Adipocyte (in vitro differentiated cells): ENCODE measurements at regions not wholly inside any gene's neighbourhood (a gene's known extent, or its start where the extent isn't known, plus 50 kb on each side); places are given as distances from the start of the nearest gene placed in this dataset.

Experiments
- DNase-seq: peaks from one replicate; pipeline ENCODE4 v3.0.0-alpha.2; 2015; ENCODE audit warnings: low read depth
- H3K27me3 ChIP-seq: replicated peaks from 2 replicates; pipeline ENCODE4 v1.7.0; 2013; ENCODE audit warnings: mild to moderate bottlenecking, low read length, moderate library complexity; ENCODE audit not compliant: control insufficient read depth, insufficient read depth
- H3K36me3 ChIP-seq: 2 replicates; pipeline ENCODE4 v1.7.0; 2013; ENCODE audit warnings: low read length, mild to moderate bottlenecking, moderate library complexity; ENCODE audit not compliant: control insufficient read depth, insufficient read depth, severe bottlenecking
- H3K4me1 ChIP-seq: 2 replicates; pipeline ENCODE4 v1.7.0; 2013; ENCODE audit warnings: mild to moderate bottlenecking, low read length, moderate library complexity; ENCODE audit not compliant: control insufficient read depth, insufficient read depth
- H3K4me3 ChIP-seq: 2 replicates; pipeline ENCODE4 v1.7.0; 2013; ENCODE audit warnings: mild to moderate bottlenecking, low read length, moderate library complexity
- H3K9ac ChIP-seq: 2 replicates; pipeline ENCODE4 v1.7.0; 2013; ENCODE audit warnings: mild to moderate bottlenecking, low read length, moderate library complexity
- H3K9me3 ChIP-seq: 2 replicates; pipeline ENCODE4 v1.7.0; 2013; ENCODE audit warnings: mild to moderate bottlenecking, low read length, moderate library complexity; ENCODE audit not compliant: control insufficient read depth

GRCh38 chr3:126279853-126280252 is 77.4 kb downstream of the KLF15 start:
- peaks cover 26% of the 10 kb centered on the region for H3K4me1 ChIP-seq
- DNase-seq = no peak
- H3K9me3 ChIP-seq = peaks cover 5% of the 10 kb centered on the region
- H3K4me3 ChIP-seq = no peak overlapping the region
- no peaks in the 10 kb centered on the region for H3K27me3 ChIP-seq
- no peaks in the 10 kb centered on the region for H3K36me3 ChIP-seq
- no peak overlapping the region for H3K9ac ChIP-seq

DNA sequence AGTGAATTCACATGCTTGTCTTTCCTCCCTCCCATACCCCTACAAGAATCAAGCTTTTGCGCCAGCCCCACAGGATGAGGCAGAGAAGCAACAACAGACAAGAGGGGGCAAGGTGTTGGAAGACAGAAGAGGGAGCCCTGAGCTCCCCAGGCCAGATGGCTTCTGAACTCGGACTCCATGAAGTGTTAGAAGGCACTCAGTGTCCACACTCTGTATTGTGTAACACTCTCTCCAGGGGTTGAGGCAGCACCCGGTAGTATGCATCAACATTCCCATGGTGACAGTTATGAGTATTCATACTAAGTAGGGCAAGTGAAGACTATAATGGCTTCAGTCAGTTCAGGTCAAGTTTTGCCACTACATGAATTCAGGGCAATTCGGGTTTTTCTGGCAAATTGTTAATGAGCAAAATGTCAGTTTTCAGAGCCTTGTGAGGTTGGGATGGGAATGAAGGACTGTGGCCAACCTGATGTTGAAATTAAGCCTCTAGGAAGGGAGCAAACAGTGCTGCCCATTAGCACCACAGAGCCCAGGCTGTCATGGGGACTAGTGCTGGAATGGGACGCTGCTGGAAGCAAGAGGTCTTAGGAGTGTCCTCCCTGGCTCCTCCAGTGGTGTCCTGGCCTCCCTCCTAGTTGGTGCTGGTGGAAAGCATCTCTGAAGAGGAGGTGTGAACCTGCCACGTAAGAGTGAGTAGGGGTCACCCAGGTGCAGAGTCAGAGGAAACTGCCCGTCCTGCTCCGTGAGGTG is 79.4 kb downstream of the KLF15 start:
- Histone ChIP-seq H3K9me3 (peaks cover 5% of the 10 kb centered on the region), H3K36me3 (no peaks in the 10 kb centered on the region), H3K9ac (no peak overlapping the region), H3K4me3 (no peak overlapping the region), H3K27me3 (no peaks in the 10 kb centered on the region), H3K4me1 (peaks cover 29% of the 10 kb centered on the region)
- no peak for DNase-seq

GRCh38 chr3:126275620-126275904 is 81.6 kb downstream of the KLF15 start:
- no peaks in the 10 kb centered on the region for H3K36me3 ChIP-seq

DNA sequence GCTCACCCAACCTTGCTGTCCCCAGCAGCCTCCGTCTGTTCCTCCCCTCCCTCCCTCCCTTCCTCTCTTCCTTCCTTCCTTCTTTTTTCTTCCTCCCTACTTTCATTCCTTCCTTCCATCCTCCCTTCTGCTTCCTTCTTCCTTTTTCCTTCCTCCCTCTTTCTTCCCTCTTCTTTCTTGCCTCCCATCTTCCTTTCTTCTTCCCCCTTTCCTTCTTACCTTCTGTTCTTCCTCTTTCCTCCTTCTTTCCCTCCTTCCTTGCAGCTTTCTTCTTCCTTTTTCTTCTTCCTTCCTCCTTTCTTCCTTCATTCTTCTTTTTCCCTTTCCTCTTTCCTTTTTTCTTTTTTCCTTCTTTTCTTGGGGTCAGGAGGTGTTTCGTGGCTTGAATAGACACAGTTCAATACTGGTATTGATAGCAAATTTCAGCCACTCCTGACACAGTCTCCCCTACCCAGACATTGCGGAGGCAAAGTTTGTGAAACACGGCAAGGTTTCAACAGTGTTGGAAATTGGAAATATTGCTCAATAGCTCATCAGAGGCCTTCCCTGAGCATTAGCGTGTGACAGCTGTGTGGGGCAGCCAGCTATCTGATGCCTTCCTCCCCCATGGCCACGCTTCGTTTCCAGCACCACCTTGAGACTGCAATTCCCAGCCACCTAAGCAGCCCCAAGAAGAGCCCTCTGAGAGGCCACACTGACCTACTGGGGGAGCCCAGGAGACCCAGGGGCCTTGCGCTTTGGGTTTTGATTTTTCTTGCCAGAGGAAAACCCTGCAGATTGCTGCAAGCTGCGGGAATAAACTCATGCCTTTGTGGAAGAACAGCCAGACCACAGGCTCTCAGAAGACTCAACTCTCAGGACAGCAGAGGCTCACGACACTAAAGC is 82.2 kb downstream of the KLF15 start:
- no peaks in the 10 kb centered on the region for H3K27me3 ChIP-seq
- DNase-seq = no peak
- no peaks in the 10 kb centered on the region for H3K36me3 ChIP-seq
- H3K4me3 ChIP-seq = peak overlapping the region; percentile 71
- peak overlapping the region; percentile 74 for H3K9ac ChIP-seq
- H3K9me3 ChIP-seq = no peaks in the 10 kb centered on the region
- H3K4me1 ChIP-seq = peaks cover 40% of the 10 kb centered on the region

More at GRCh38 chr3:126275620-126275904, 81.6 kb downstream of the KLF15 start:
- Histone ChIP-seq H3K4me1 (peaks cover 35% of the 10 kb centered on the region), H3K4me3 (no peak overlapping the region), H3K9ac (peak overlapping the region; percentile 74), H3K27me3 (no peaks in the 10 kb centered on the region), H3K9me3 (no peaks in the 10 kb centered on the region)
- DNase-seq = no peak

DNA sequence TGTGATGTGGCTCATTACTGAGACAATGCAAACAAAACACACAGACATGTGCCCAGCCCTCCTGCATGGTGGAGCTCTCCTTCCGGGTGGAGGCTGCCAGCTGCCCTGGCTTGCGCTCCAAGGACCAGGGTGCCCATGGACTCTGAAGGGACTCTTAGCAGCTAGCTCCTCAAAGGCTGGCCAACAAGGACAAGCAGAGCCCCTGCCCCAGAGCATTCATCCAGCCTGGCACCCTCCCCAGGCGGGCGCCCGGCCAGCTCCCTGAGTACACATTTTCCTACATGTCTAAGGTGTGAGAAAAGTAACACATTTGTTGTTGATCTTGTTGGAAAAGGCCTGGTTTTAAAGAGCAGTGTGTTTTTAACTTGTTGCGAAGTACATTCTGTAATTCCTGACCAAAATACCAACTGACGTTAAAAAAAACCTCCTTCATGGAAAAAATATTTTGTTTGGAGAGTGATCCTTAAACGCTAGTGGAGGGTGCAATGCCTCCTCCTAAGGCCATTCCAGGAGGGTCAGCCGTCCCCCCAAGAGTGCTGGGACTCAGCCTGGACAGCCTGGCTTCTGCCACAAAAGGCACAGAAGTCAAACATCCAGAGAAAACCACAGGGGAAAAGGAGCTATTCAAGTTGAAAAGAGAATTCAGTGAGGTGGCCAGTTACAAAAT is 86.9 kb downstream of the KLF15 start:
- Histone ChIP-seq H3K36me3 (no peaks in the 10 kb centered on the region), H3K27me3 (no peaks in the 10 kb centered on the region), H3K9me3 (no peaks in the 10 kb centered on the region), H3K4me3 (no peak overlapping the region), H3K9ac (peak overlapping the region; percentile 26), H3K4me1 (peaks cover 45% of the 10 kb centered on the region)
- DNase-seq = peak; percentile 42

DNA sequence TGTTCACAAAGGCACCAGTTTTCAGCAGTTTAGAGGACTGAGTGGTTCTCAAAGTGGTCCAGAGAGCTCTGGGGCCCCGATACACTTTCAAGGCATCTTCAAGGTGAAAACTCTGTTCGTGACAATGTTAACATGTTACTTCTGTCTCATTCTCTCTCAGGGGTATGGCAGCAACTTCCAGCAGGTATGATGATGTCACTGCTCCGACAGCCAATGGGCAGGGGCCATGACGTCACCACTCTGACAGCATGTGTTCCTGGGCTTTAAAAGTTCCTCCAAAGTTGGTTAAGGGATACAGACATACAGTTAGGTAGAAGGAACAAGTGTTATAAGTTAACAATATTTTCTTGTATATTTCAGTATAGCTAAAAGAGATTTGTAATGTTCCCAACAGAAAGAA is 87.9 kb downstream of the KLF15 start:
- peaks cover 43% of the 10 kb centered on the region for H3K4me1 ChIP-seq
- no peaks in the 10 kb centered on the region for H3K9me3 ChIP-seq
- H3K36me3 ChIP-seq = no peaks in the 10 kb centered on the region
- H3K27me3 ChIP-seq = no peaks in the 10 kb centered on the region
- no peak for DNase-seq
- H3K9ac ChIP-seq = no peak overlapping the region
- no peak overlapping the region for H3K4me3 ChIP-seq

GRCh38 chr3:126268866-126269265 is 88.3 kb downstream of the KLF15 start:
- no peaks in the 10 kb centered on the region for H3K27me3 ChIP-seq
- no peaks in the 10 kb centered on the region for H3K36me3 ChIP-seq
- peaks cover 41% of the 10 kb centered on the region for H3K4me1 ChIP-seq
- H3K9me3 ChIP-seq = no peaks in the 10 kb centered on the region
- no peak overlapping the region for H3K9ac ChIP-seq
- no peak for DNase-seq
- no peak overlapping the region for H3K4me3 ChIP-seq

DNA sequence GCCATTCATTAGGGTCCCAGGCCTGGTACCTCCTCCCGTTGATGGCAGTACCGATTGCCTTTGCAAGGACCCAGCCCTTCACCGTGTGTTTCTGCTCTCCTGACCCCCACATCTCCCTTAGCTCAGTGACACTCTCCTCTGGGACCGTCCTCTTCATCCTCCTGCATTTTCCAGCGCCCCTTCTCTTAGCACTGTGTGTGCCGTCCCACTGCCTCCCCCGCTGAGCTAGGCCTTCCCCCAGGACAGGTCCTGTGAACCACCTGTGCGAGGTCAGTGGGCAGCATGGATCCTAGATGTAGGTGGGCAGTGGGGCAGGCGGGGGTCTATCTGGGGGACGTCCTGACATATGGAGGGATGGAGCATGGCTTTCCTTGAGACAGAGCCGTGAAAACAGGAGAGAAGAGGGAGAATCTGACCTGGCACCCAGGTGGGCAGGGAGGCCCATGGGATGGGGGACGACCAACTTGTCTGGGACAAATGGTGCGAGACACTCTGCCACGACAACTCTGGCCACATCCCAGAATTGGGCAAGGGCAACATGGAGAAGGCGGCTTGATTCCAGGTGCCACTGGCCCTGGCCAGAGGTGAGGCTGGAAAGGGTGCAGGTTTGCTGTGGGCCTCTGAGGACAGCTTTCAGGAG is 87.7 kb upstream of the ALDH1L1 start:
- peak overlapping the region; percentile 67 for H3K4me3 ChIP-seq

GRCh38 chr3:126267169-126267975 is 87.0 kb upstream of the ALDH1L1 start:
- no peaks in the 10 kb centered on the region for H3K27me3 ChIP-seq
- peak; percentile 91 for DNase-seq
- peak overlapping the region; percentile 67 for H3K4me3 ChIP-seq
- H3K9me3 ChIP-seq = peaks cover under 1% of the 10 kb centered on the region
- H3K4me1 ChIP-seq = peaks cover 41% of the 10 kb centered on the region
- no peaks in the 10 kb centered on the region for H3K36me3 ChIP-seq
- peak overlapping the region; percentile 81 for H3K9ac ChIP-seq

More for the DNA sequence above, 87.7 kb upstream of the ALDH1L1 start:
- no peaks in the 10 kb centered on the region for H3K9me3 ChIP-seq
- no peaks in the 10 kb centered on the region for H3K27me3 ChIP-seq
- peaks cover 41% of the 10 kb centered on the region for H3K4me1 ChIP-seq
- DNase-seq = no peak
- H3K9ac ChIP-seq = peak overlapping the region; percentile 81
- no peaks in the 10 kb centered on the region for H3K36me3 ChIP-seq

- H3K36me3 ChIP-seq = no peaks in the 10 kb centered on the region
- peak overlapping the region; percentile 81 for H3K9ac ChIP-seq
- no peaks in the 10 kb centered on the region for H3K27me3 ChIP-seq
- peaks cover 5% of the 10 kb centered on the region for H3K9me3 ChIP-seq
- DNase-seq = no peak
- H3K4me1 ChIP-seq = peaks cover 42% of the 10 kb centered on the region
- peak overlapping the region; percentile 67 for H3K4me3 ChIP-seq
Observed at GRCh38 chr3:126266850-126267168, 86.4 kb upstream of the ALDH1L1 start.
